ENCODE measurements at regions not wholly inside any gene's neighbourhood (a gene's known extent, or its start where the extent isn't known, plus 50 kb on each side); places are given as distances from the start of the nearest gene placed in this dataset.

DNA sequence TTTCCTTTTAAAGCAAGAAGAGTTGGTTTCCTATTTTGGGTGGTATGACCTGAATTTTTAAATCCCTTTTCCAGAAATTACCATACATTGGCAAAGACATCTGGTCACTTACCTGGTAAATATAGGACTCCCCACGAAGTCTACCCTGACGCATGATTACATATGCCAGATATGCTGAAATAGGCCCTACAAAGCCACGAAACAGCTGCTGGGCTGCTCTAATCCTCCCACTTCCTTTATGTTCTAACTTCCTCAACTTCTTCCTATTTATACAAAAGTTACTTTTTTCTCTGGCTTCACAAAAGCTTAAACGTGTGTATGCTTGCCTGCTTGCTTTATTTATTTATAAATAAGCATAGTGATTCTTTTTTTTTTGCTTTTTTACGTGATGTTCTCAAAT lies 186.0 kb upstream of the EPHA4 start:
- no peak for ATAC-seq
- H3K4me1 ChIP-seq (ENCODE audit: low read depth) = no peaks in the 10 kb centered on the region
- TF ChIP-seq CTCF (IDR thresholded peaks at IDR 0.05) = no peak
- H3K4me3 ChIP-seq = no peak overlapping the region
- intact Hi-C loops (cut with DNase I, micrococcal nuclease) = no loop called here
- no peaks in the 10 kb centered on the region for H3K36me3 ChIP-seq (ENCODE audit: low read depth)
- no peak for DNase-seq
- H3K9me3 ChIP-seq = no peaks in the 10 kb centered on the region

DNA sequence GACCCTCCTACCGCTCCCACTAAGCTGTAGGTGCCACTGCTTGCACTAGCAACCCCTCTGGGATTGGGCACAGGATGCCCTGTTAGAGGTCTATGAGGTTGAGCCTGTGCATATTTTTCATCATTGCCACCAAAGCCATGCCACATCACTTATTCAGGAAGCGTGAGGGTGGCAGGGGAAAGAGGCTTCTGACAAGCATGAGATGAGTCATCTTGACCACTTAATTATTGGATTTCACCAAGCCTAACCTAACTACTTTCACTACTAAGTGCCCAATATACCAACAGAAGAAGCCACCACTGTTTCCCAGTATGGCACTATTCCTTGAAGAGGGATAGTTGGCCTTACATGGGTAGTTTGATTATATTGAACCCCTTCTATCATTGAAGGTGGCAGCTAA lies 181.3 kb upstream of the EPHA4 start:
- DNase-seq (no peak), ATAC-seq (no peak)
- Histone ChIP-seq H3K4me1 (ENCODE audit: low read depth) (no peaks in the 10 kb centered on the region), H3K9me3 (no peaks in the 10 kb centered on the region), H3K36me3 (ENCODE audit: low read depth) (no peaks in the 10 kb centered on the region), H3K4me3 (no peak overlapping the region)
- no peak for TF ChIP-seq CTCF (IDR thresholded peaks at IDR 0.05)
- intact Hi-C loops (cut with DNase I, micrococcal nuclease) = no loop called here

DNA sequence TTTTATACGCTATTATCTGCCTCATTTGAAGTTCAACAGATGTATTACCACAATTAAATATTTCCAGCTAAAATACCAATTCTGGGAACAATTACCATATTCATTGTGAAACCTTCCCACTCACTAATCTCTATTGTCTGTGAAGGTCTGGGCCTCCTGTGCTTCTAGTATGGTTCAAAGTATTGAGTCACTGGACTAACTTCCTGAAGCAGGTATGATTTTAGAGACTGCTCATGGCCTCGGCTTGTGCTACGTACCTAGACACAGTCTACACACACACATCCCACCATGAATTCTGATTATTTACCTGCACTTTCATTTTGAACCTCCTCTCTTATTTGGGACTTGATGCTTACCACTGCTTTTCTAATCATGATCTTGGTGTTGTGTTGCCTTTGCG lies 180.7 kb upstream of the EPHA4 start:
- Histone ChIP-seq H3K4me1 (ENCODE audit: low read depth) (no peaks in the 10 kb centered on the region), H3K9me3 (no peaks in the 10 kb centered on the region), H3K4me3 (no peak overlapping the region), H3K36me3 (ENCODE audit: low read depth) (no peaks in the 10 kb centered on the region)
- ATAC-seq = no peak
- no peak for TF ChIP-seq CTCF (IDR thresholded peaks at IDR 0.05)
- intact Hi-C loops (cut with DNase I, micrococcal nuclease) = no loop called here
- no peak for DNase-seq

GRCh38 chr2:221750316-221750715 lies 178.2 kb upstream of the EPHA4 start:
- intact Hi-C loops (cut with DNase I, micrococcal nuclease) = no loop called here
- no peak for ATAC-seq
- H3K9me3 ChIP-seq = no peaks in the 10 kb centered on the region
- H3K4me1 ChIP-seq (ENCODE audit: low read depth) = no peaks in the 10 kb centered on the region
- no peaks in the 10 kb centered on the region for H3K36me3 ChIP-seq (ENCODE audit: low read depth)
- TF ChIP-seq CTCF (IDR thresholded peaks at IDR 0.05) = no peak
- DNase-seq = no peak
- H3K4me3 ChIP-seq = no peak overlapping the region

GRCh38 chr2:221747289-221747972 lies 175.3 kb upstream of the EPHA4 start:
- no peak for DNase-seq
- intact Hi-C loops (cut with DNase I, micrococcal nuclease) = no loop called here
- ATAC-seq = no peak
- no peak for TF ChIP-seq CTCF (IDR thresholded peaks at IDR 0.05)
- Histone ChIP-seq H3K9me3 (no peaks in the 10 kb centered on the region), H3K36me3 (ENCODE audit: low read depth) (no peaks in the 10 kb centered on the region), H3K4me1 (ENCODE audit: low read depth) (no peaks in the 10 kb centered on the region), H3K4me3 (no peak overlapping the region)

All from mucosa of descending colon (tissue), 3 donors.